Adrenal gland (tissue), 5 donors: ENCODE measurements at regions not wholly inside any gene's neighbourhood (a gene's known extent, or its start where the extent isn't known, plus 50 kb on each side); places are given as distances from the start of the nearest gene placed in this dataset.

Experiments used
- CTCF ChIP-seq, 6 experiments: fragments of 450-650 bp in 4 of 6; fragments of 200-600 bp in 2 of 6; sonication (generic) in 1 of 6; IDR thresholded peaks; 1 replicate in 5 of 6; 2 replicates in 1 of 6; pipeline versions ENCODE4 v1.5.1 to v1.8.0; 2016 to 2021; ENCODE audit warnings: antibody characterized with exemption in 6 of 6, mild to moderate bottlenecking in 2 of 6, moderate library complexity in 1 of 6
- POLR2A ChIP-seq, 2 donors: fragments of 450-650 bp; IDR thresholded peaks; one replicate each; pipeline ENCODE4 v1.6.1; 2017; ENCODE audit warnings: antibody characterized with exemption in 2 of 2, mild to moderate bottlenecking in 2 of 2, moderate library complexity in 1 of 2
- donor health status: DM: no; HTN: no; CAD: no.

DNA sequence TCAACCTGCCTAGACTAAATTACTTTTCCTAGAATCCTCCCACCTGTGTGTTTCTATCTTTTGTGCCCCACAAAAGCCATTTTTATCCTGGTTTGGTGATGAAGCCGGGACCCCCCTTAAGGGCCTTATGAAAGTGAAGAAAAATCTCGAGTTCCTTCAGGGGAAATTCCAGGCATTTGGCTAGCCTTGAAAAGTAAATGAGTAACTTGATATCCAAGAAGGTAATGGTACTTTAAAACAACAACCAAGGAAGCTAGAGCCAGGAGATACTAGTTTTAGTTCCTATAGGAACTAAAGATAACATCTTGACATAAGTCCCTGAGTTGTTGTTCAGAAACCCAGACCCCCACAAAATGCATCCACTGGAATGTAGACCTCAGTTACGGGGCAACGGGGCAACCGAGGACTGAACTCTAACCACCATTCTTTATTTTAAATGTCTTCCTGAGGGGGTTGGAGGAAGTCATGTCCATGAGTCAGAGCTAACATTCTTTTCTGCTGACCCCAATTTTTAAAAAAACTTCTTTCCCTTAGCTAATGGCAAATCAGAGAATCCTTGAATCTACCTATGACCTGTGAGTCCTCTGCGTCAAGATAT, 73.9 kb downstream of the VCX3A start:
- TF ChIP-seq POLR2A (IDR thresholded peaks at IDR 0.05), result no peak
- no peak for TF ChIP-seq CTCF (IDR thresholded peaks at IDR 0.05)
